ENCODE measurements at regions not wholly inside any gene's neighbourhood (a gene's known extent, or its start where the extent isn't known, plus 50 kb on each side); places are given as distances from the start of the nearest gene placed in this dataset.

DNA sequence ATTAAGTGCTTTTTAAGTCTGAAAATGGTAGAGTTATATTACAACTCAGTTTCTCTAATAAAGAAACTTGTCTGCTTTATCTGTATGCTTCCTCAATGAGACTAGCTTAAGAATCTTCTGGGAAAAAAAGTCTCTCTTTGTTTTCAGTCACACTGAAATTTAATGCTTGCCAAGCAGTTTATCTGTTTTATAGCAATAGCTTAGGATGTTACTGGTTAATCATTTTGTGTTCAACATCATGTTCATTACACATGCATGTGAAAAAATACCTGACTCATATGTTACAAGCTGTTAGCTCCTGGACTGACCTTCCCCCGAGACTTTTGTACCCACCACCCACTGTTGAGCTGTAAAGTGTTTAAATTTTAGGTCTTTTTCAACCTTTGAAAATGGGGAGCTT is 706.2 kb upstream of the CBLB start:
- no peak for DNase-seq

- DNase-seq: no peak
Measured at GRCh38 chr3:106577241-106577640, 708.4 kb upstream of the CBLB start.

GRCh38 chr3:106578911-106579310 is 710.1 kb upstream of the CBLB start:
- no peak for DNase-seq

GRCh38 chr3:106582151-106582550 is 713.3 kb upstream of the CBLB start:
- DNase-seq: no peak

DNA sequence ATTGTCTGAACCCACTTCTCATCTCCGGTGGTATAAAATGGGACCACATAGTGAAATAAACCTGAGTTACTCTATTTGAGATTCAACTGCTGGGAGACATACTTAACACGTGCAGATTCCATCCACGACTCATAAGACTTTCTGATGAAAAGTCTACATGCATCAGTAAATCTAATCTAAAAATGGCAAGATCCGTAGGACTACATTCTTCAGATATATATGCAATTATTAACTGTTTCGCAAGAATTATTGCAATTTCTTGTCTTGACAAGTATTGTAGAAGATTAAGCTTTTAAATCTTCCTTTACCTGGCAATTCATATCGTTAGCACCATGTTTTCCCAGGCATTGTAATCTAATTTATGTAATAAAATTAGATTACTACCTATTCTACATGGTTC is 718.7 kb upstream of the CBLB start:
- DNase-seq: no peak

DNA sequence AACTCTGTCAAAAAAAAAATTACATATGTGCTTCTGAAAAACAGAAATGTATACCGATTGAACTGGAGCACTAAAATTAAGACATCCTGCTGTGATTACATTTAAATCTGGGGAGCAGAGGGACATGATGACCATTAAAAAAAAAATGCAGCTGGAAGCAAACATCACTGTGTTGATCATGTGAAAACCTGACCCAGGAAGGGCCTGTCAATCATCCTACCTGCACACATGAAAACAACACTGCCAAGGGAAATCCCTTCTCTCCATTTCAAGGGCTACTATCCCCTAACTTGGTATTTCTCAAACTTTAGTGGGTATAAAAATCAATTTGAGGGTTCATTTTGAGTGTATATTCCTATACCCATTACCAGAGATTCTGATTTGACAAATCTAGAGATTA is 719.9 kb upstream of the CBLB start:
- no peak for DNase-seq

GRCh38 chr3:106589311-106589942 is 720.6 kb upstream of the CBLB start:
- no peak for DNase-seq

GRCh38 chr3:106590216-106590615 is 721.4 kb upstream of the CBLB start:
- no peak for DNase-seq

- no peak for DNase-seq
Measured at GRCh38 chr3:106593381-106593780, 724.6 kb upstream of the CBLB start.

DNA sequence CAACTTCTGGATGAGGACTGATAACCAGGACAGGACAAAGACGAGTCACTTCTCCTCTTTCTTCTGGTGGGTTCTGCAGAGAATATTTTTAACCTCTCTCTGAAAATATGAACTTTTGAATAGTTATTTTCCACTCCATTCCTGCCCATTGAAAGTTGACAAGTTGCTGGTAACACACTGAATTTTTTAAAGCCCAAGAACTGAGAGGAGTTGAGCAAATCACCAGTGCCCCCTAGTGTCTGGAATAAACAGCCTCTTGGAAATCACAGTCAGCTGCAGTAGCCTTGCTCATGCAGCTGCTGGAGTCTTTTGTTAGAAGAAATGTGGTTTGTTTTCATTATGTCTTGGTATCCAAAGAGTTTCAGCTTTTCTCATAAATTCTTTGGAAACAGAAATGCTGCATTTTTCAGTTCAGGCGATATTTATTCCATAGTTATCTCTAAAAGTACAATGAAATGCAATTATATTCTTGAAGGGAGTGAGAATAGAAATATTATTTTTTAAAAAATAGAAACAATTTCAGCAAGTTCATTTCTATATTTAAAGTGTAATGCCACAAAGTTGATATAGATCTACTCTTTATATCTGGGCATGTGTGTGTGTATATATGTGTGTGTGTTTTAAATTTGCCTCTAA is 741.0 kb upstream of the CBLB start:
- DNase-seq: peak in 1 of 4 experiments; percentile 2

GRCh38 chr3:106610362-106610959 is 741.6 kb upstream of the CBLB start:
- DNase-seq: no peak

DNA sequence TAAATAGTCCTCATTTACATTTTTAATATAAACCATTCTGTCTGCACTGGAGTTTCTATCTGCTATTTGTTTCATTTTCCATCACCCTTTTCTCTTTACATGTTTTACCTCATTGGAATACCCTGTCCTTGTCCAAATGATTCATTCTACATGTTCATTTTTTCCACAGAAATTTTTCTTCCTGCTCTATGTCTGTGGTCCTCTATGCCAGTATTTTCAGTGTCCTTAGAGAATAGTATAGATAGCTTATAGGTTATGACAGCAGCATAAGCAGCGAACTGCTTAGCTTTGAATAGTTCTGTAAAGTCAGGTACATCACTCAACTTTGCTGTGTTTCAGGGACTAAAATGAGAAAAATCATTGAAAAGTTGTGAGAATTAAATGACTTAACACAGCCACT is 742.3 kb upstream of the CBLB start:
- no peak for DNase-seq

DNA sequence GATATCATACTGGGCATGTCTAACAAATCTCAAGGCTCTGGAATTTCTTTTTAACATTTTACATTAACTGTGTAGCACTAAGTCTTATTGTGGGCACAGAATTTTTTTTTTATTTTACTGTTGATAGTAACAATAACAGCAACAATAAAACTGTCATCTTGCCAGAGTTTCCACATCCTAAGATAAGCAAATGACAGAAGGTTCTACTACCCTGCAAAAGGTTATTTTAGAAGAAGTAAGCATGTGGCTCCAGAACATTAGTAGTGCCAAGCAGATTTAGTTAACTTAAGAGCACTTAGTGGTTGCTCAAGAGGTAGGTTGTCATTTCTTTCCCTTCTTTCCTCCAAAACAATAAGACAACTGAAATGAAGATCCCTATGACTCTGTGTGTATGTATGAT is 743.0 kb upstream of the CBLB start:
- DNase-seq: no peak

GRCh38 chr3:106616556-106616955 is 747.7 kb upstream of the CBLB start:
- DNase-seq: no peak

DNA sequence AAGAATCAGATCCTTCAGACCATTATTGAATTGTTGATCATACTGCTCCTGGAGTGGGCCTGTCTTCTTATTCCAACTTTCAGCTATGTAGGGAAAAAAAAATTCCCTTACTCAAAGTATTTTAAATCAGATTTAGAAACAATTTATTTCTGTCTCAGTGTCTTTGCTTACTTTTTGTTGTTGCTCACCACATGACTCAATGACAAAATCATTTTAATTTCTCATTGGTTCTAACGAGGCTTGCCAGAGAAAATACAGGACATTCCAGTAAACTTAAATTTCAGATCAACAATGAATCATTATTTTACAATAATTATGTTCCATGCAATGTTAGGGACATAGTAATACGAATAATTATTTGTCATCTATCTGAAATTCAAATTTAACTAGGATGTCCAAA is 748.5 kb upstream of the CBLB start:
- no peak for DNase-seq

- no peak for DNase-seq
Measured at GRCh38 chr3:106620646-106621045, 751.8 kb upstream of the CBLB start.

DNA sequence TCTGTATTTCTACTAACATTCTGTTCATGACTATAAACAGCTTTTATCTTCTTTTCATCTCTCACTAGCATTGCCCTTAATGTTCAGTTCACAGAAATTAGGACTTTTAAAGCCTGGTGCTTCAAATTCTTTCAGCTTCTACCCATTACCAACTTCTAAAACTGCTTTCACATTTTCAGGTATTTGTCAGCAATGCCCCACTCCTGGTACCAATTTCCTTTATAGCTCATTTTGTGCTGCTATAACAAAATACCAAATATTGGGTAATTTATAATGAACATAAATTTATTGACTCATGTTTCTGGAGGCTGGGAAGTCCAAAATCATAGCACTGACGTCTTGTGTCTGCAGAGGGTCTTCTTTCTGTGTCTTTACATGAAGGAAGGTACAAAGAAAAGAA is 753.1 kb upstream of the CCDC54 start:
- no peak for DNase-seq

GRCh38 chr3:106628407-106628806 is 748.8 kb upstream of the CCDC54 start:
- DNase-seq: no peak

GRCh38 chr3:106629215-106629832 is 747.9 kb upstream of the CCDC54 start:
- DNase-seq: no peak

DNA sequence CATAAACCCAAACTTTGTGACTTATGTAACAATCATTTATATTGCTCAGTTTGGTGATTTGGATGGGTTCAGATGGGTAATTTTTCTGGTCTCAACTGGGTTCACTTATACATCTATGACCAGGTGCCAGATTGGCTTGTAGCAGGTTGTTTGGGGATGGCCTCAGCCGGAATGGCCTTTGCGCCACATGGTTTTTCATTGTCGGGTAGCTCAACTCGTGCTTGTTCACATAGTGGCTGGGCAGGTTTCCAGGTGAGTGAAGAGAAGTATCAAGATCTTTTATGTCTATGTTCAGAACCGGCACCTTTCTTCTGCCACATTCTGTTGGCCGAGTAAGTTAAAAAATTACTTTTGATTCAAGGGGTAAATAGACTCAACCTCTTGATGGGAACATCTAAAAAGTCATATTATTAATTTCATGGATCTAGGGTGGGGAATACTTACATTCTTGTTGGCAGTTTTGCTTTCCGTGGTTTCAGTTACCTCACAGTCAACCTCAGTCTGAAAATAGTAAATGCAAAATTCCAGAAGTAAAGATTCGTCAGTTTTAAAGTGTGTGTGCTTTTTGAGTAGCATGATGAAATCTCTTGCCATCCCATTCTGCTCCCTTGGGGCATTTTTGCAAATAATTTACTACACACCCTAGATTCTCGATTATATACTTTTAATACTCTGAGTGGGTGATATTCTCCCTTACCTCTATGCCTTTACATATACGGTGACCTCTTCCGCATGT is 745.7 kb upstream of the CCDC54 start:
- DNase-seq: no peak

- DNase-seq: no peak
Measured at GRCh38 chr3:106635271-106635670, 742.0 kb upstream of the CCDC54 start.

DNA sequence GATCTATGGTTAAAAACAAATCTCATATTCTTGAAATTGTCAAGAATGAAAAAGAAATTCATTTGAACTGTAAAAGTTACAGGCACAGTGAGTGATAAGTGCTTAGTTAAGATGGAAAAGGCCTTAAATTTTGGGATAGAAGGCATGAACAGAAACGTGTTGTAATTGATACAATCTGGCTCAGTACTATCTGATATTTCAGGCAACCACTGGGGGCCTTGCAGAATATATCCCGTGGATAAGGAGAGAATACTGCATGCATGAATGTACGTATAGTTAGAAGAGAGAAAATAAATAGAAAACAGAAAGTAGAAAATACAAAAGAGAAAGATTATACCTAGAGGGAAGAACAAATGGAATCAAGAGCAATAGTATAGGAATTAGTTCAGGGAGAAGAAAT is 741.4 kb upstream of the CCDC54 start:
- no peak for DNase-seq

DNA sequence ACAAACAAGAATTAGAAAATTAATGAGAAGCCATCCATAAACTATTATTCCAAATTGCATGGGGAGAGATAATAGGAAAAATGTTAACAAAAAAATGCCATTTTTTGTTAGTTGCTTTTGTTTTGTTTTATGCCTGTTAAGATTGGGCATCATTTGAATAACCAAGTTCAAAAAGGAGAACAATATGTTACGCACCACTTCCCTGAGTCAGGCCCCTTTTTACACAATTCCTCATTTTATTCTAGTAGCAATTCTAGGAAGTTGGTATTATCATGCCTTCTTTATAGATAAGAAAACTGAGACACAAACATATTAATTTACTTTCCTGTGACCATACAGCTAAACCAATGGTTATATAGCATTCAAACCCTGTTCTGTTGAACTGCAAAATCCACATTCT is 736.9 kb upstream of the CCDC54 start:
- no peak for DNase-seq

DNA sequence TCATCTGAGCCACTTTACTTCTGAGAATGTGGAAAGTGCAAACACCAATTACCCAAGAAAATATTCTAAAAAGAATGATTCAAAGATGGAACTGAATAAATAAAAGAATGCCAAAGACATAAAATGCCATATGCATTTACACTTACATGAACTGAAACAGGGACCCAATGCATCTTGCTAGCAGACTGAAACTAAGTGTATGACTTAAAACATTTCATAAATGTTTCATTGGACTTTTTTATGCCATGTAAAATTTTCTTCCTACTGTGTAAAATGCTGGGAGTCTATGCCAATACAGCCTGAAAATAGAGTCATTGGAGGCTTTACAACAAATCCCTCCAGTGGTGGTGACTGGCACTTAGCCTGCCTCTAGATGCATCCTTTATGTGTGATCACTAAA is 735.1 kb upstream of the CCDC54 start:
- DNase-seq: no peak

All from activated naive CD4-positive, alpha-beta T cell (primary cell).